SIG-M5 (cell line): ENCODE measurements at regions not wholly inside any gene's neighbourhood (a gene's known extent, or its start where the extent isn't known, plus 50 kb on each side); places are given as distances from the start of the nearest gene placed in this dataset.

ENCODE experiments used
- DNase-seq: peaks from one replicate; lab custom pipeline; 2025; lab: John Stamatoyannopoulos, UW

DNA sequence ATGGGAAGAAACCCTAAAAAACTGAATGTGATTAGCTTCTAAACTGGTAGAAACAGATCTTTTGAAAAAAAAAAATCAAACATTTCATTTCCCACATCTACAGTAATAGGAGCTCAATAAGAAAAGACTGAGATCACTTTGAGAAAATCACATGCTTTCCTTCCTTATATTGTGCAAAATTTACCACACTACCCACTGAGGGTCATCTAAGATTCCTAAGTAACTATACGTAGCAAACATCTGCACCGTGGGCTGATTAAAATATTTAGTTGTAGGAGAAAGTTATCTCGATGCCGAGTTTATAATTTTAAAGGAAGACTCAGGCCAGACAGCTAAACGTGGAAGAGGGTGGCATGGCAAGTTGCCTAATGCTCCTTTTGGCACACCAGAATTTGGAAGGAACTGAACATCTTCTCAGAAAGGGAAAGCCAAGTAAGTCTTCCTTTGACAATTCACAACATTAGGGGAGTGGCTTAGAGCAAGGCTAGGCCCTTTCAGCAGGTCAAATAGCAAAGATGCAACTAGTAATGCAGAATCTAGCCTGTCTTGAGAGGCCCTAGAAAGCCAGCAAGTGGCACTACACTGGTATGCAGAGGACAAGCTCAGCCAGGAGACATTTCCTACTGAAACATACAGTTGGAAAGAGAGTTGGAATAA, 128.0 kb downstream of the TMA16 start:
- DNase-seq = no peak

DNA sequence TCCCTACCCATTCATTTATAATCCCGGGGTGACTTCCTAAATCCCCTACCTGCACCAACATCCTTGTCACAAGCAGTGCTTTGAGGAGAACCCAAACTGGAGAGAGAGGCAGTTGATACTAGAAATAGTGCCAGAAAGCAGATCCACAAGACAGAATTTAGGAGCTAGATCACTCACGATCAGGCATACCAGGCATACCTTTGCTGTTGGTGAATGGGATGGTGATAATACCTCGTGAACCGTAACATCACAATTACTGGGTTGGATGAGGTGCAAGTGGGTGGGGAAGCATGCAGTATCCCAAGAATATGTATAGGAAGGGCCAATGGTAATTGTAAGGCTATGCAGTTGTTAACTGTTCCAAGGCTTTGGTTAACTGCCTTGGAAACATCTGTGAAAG, 129.3 kb downstream of the TMA16 start:
- DNase-seq = no peak

DNA sequence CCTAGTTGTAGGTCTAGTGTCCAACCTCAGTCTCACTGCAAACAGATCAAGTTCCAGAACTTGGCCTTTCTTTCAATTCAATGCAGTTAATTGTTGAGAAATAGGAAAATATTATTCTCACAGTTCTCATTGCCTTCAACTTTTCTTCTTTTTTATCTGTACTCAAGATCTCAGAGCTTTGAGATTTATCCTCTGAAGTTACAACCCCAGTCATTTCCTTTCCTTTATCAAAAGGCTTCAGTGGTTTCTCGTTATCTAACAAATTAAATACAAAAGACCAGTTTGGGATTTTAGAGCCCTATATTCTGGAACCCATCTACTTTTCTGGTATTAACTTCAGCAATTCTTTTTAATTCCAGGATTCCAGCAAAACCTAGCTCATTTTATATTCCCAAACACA, 130.2 kb downstream of the TMA16 start:
- DNase-seq = no peak

DNA sequence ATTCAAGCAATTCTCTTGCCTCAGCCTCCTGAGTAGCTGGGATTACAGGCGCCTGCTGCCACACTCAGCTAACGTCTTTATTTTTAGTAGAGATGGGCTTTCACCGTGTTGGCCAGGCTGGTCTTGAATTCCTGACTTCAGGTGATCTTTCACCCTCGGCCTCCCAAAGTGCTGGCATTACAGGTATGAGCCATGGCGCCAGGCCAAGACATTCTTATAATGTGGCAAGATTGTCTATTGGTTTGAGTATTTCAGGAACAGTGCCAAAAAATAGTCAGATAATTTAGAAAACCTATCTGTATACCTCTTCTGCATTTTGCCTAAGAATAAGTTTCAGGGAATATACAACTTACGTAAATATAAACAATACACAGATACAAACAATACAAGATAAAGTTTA, 136.8 kb downstream of the TMA16 start:
- no peak for DNase-seq

DNA sequence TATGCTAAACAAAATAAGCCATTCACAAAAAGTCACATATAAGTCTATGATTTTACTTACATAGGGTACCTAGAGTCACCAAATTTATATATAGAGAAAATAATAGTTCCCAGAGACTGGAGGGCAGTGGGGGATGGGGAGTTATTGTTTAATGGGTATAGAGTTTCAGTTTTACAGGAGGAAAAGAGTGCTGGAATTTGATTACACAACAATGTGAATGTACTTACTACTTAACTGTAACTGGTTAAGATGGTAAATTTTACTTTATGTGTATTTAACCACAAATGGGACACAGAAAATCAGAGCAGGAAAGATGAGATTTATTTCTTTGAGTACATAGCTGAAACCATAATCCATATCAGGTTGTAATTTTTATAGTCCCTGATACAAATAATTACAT, 144.4 kb downstream of the TMA16 start:
- DNase-seq = no peak

DNA sequence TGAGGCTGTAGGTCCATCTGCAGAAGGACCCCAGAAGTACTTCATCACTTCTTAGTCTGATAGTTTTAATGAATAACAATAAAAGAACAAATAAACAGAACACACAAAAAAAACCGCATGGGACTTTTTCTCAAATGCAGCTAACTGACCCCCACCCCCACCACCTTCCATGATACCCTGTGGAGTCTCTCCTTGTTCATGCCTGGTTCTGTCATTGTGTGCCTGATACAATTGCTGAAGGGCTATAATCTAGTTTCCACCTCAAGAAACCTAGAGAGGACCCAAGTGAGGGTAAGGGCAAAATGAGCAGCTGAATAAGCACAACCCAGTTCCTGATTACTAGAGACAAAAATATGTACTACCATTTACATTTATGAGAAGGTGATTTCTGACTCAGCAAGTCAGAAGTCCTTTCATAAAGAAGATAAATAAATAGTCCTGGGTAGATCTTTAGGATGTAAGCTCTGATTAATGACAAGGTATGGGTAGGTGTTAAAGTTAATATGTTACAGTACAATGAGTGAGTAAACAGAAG, 155.1 kb downstream of the TMA16 start:
- no peak for DNase-seq

DNA sequence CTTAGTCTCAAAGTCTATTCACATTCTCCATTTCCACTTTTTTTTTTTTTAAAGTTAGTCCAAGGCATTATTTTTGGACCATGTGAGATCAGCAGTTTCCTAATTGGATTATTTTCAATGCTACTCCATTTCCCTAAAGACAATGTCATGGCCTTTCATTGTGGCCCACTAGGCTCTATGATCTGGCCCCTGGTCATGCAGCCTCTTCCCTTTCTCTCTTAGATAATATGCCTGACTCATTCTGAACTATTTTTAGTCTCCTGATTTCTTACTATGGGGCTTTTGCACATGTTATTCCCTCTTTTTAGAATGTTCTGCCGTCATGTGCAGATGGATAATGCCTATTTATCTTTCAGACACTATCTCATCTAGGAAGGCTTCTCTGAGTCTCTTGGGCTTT, 157.3 kb downstream of the TMA16 start:
- no peak for DNase-seq

DNA sequence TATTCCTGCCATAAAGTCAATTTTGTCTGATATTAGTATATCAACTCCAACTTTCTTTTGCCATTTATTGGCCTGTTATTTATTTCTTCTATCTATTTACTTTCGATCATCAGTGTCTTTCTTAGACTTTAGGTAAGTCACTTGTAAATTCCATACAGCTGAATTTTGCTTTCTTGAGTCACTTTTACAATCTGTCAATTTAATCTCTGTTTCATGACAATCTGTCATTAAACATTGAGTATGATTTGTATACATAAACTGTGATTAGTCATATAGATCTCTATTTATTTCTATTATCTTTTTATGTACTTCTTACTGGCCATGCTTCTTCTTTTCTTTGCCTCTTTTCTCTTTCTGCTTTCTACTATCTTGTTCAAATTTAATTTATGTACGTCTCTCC, 160.1 kb downstream of the TMA16 start:
- no peak for DNase-seq

DNA sequence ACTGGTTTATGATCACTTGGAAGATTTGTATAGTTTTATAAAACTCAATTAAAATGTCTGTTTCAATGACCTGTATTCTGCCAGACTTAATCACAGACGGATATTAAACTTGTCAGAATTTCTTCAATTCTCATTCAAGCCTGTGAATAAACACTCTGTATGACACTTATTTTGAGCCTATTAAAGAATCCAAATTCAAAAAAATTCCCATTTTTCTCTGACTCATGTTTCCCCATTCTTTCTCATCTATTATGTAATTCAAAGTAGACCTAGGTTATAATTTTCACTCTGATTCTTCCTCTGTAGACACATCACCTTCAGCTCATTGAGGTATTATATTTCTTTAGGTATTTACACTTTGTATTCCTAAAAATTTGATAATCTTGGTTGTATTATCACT, 166.1 kb downstream of the TMA16 start:
- DNase-seq = no peak

DNA sequence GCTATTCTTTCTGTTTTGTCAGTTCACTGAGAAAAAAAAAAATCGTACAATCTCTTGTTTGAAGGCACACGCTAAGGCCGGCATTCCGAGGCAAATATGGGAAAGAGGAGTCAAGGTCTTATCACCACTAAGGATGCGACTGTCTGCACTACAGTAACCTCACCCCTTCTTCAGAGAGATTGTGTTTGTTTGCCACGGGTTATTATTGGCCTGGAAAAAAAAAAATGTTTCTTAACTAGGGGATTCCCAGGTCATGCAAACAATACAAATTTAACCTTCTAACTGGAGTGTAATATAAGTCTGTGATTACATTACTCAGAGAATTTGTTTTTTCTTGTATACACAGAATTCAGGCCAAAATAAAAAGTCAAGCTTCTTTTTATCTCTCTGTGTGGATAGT, 168.3 kb downstream of the TMA16 start:
- DNase-seq = no peak

DNA sequence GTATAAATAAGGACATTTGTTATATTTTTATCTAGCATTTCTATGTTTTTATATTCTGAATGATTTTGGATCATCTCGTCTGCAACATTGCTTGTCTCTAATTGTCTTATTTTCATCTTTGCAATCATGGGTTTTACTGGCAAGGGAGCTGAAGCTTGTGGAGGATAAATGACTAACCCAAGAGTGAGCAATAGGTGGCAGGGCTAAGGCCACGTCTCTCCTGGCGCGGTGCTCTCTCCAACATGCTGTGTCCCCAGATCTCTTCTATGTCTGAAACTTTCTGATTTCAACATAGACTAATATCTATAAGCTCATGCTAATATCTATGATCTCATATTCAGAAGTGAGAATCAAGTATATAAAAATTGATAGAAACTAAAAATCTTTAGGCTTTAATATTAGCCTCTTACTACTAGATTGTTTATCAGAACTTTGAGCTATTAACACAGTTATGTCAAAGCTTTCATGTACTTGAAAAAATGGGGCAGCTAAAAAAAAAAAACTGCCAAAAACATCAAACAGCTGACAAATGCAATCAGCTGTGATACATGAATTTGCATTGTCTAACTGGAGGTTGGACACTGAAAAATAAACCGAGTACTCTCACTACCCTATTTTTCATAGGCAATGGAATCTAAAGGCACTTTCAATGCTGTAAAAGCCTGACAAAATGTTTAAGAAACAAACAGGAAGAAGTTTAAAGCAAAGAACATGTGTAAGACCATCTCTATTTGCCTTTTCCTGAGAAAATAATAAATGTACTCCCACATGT, 169.2 kb downstream of the TMA16 start:
- no peak for DNase-seq

DNA sequence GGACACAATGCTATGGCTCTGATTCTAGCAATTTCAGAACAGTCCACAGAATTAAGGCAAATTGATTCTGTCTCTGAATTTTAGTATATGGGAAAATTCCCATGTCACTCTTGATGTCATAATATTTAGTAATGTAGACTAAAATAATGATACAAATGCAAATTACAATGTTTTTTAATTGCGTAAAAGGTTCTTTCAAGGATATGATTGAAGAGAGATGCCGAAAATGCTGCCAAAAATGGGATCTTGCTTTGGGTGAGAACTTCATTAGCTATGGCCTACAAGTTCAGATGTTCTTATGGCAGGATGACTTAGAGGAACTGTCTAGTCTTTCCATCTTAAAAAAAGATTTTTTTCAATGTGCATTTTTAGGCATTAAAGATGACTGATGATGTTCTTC, 170.6 kb downstream of the TMA16 start:
- no peak for DNase-seq

DNA sequence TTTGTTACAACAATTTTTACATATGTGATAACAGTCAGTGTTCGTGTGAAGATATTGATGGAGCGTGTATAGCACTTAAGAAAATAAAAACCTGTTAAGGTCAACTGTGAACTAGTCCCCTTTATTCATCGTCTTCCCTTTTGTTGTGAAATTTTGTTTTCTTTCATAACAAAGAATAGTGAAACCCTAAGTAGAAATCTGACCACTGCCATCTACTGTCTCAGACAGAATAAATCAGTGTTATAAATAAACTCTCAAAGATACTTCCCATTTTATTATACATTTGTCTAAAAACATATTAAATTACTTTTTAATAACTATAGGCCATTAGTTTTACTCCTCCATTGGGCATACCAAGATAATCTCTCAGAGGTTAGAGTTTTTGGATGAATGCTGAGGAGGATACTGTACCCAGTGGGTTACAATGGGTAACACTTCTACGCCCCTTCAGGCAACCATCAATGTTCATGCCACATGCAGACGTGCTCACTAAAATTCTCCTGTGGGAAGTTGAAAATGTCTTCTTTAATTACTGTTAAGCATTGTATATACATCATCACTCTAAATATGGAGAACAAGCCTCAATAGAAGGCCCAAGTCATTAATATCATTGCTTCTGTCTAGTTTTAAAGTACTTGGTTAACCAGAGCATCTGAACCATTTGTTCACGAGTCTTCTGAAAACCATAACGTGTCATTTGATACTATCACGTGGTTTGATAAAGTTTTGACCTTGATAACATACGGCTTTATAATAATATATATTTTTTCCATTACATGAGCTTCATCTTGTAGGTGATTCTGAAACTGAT, 171.2 kb downstream of the TMA16 start:
- DNase-seq = no peak

DNA sequence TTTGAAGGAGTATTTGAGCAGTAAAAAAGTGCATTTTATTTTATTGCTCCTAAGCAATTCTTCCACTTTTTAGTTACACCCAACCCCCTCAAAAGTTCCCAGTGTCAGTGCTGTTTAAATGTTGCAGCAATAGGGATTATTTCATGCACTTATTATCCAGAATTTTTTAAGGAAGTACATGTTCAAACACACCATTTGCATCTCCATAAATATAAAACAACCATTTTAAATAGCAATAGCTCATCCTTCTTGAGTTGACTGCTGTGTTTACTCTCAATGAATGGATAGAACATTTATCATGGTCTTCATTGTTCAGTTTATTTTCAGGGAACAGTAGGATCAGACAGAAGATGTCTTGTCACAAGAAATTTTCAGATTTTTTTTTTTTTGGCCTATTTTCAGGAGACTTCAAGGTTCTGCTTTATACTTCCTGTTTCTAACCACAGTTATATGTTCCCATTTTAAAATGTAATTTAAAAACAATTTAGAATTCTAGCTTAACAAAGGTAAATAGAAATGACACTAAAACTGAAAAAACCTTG, 171.9 kb downstream of the TMA16 start:
- peak; percentile 33 for DNase-seq

DNA sequence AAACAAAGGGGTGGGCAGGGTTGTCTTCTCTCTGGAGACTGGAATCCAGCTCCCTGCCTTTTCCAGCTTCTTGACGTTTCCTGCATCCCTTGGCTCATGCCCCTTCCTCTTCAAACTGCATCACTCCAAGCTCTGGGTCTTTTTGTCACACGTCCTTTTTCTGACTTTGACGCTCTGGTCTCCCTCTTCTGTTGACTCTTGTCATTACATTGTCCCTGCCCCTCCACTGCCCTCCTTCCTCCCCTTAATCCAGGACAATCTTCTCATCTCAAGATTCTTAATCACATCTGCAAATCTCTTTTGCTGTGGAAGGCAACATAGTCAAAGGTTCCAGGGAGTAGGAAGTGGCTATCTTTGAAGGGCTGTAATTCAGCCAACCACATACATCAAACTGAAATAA, 178.3 kb downstream of the TMA16 start:
- DNase-seq = no peak

DNA sequence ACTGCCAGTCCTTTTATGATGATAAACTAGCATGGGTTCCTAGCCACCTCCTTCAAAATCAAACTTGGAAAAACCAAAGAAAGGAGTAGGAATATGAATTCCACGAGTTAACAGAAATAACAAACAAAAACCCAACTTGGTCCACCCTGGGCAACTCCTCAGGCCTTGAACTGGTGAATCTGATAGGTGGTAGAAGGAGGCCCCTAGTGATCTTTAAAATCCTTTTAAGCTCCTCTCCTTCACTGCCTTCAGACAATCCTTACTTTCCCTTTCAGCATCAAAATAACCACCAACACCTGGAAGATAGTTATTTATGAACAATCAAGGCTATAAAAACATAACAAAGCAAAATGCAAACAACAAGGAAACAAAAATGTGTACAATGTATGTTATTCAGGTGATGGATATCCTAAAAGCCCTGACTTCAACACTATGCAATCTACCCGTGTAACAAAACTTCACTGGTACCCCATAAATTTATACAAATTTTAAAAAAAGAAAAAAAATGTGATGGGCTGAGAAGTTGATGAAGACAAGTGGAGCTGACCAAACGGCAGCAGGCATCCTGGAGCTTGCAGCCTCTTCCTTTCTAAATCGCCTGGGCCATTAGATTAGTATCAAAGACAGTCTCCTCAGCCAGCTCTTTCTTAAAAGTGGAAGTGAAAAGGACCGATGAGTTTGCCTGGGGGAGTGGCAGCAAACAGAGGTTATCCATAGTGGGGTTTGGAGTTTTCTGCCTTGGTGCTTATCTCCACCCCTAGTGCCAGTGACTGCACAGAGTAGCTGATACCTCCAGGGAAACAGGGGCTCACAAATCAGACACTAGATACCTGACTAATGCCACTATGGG, 179.6 kb downstream of the TMA16 start:
- no peak for DNase-seq

DNA sequence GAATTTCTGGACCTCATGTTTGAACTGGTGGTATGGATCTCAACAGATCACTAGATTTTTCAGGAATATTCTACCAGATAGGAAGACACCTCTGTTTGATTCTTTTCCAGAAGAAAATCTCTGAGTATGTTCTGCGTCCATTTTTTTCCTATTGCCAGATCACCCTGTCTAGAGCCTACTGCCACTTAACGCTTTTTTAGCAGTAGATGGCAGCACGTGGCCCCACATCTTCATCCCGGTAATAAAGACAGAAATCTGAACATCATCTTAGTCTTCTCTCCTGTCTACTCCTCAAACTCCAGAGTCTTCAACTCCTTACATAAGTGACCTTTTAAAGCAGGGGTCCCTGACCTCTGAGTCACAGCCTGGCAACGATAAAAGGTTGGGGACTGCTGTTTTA, 184.7 kb downstream of the TMA16 start:
- DNase-seq = no peak

DNA sequence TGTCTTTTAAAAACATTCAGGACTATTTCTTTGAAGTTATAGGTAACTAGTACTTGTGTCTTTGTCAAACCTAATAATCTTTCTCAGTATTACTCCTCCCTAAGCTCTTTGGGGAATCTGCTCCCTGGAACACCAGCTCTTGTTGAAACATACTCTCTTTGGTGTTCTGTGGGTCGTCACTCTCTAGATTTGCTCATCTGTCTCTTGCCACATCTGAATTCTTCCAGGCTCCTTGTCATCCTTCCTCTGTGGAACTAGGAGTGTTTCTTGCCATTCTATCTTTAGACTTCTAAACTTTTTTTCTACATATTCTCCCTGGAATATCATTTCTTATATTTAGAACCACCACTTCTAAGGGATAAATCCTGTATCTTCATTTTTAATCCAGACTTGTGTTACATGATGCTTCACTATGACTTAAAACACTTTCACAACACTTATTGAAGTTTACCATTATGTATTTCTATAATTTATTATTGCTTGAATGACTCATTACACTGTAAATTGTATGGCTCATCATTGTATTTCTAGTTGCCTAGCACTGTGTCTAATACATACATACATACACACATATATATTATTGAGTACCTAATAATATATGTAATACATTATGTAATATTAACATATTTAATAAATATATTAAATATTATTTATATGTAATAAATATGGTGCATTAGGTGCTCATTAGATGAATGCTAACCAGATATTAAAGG, 186.1 kb downstream of the TMA16 start:
- no peak for DNase-seq

DNA sequence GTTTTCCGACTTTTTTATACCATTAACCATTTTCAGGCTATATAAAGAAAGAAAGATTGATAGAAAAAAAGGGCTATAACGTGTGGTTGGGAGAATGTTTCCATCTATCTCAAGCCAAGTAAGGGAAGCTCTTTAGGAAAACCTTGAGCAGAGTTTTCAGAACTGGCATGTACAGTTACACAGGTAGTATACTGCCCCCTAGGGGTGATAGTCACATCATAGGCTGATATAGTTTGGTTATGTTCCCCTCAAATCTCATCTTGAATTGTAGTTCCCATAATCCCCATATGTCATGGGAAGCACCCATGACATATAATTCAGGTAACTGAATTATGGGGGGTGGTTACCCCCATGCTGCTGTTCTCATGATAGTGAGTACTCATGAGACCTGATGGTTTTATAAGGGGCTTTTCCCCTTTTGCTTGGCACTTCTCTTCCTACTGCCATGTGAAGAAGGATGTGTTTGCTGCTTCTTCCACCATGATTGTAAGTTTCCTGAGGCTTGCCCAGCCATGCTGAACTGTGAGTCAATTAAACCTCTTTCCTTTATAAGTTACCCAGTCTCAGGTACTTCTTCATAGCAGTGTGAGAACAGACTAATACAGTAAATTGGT, 186.8 kb downstream of the TMA16 start:
- no peak for DNase-seq

DNA sequence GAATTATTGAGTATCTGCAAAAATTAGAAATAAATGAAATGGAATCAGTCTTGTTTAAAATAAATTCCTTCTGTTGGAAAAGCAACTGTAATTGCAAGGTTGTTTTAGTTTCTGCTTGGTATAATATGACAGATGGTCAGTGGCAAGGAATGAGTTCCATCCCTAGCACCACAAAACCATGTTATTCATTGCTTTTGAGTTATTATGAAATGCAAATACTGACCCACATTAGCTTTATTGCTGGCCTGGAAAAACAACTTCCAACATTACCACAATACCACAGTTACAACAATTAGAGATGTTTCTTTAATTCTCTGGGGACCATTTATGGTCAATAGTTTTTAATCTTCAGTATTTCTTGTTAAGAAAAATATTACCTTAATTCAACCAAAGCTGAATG, 194.4 kb downstream of the TMA16 start:
- no peak for DNase-seq

DNA sequence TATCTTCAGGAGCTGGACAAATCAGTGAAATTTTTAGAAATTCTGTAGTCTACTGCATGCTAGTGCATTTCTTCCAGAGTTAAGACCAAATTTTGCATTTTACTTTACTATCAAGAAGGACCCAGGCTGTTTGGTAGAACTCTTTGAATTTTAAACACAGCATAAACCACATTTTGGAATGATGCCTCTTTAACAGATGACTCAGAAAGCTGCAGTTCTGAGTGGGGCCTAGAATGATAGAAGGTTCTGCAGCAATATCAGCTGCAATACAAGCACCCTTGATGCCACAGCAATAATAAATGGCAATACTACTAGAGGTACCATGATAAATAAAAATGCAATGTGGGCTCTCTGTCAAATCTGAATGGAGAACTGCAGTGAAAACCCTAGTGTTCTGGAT, 198.7 kb downstream of the TMA16 start:
- no peak for DNase-seq
